GM18951 (cell line): ENCODE measurements at regions not wholly inside any gene's neighbourhood (a gene's known extent, or its start where the extent isn't known, plus 50 kb on each side); places are given as distances from the start of the nearest gene placed in this dataset.
"Not testable (repeated sequence)": the region's sequence is repeated elsewhere in the genome, so short reads cannot be mapped to it uniquely, and the experiment has no call there.

Experiments
- in situ Hi-C: fragments of 300-500 bp; cut with MboI; formaldehyde crosslinking; loops from one replicate; pipeline ENCODE4 v1.12.0; 2022; ENCODE audit warnings: low sequenced_read_pairs, mixed read lengths, inconsistent platforms; ENCODE audit not compliant: unreplicated experiment

DNA sequence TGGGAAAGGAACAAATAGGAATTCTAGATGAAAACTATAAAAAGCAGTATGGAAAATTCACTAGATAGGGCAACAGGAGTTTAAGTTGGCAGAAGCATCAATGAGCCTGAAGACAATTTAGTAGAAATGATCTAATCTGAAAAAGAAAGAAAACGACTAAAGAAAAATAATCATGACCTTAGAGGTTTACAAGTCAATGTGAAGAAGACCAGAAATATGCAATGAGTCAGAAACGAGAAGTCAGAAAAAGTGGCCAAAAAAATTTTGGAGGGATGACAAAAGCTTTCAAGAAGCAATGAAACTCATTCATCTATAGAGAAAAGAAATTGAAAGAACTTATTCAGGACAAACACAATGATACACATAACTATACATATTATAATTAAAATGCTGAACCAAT lies 1244.0 kb downstream of the RPIA start:
- in situ Hi-C loops = not testable (repeated sequence)

DNA sequence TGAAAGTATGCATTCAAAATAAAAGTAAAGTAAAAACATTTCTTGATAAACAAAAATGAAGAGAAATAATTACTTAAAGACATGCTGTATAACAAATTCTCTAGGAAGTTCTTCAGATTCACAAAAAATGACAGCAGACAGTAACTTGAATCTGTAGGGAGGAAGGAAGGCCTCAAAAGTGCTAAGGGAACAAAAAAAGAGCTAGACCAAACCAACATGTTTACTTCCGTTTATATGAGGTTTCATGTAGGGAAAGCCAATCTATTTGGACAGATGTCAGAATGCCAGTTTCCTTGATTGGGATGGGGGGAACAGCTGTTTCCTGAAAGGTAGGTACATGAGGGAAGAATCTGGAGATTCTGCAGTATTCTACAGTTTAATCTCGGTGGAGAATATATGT lies 1244.5 kb downstream of the RPIA start:
- in situ Hi-C loops = not testable (repeated sequence)

DNA sequence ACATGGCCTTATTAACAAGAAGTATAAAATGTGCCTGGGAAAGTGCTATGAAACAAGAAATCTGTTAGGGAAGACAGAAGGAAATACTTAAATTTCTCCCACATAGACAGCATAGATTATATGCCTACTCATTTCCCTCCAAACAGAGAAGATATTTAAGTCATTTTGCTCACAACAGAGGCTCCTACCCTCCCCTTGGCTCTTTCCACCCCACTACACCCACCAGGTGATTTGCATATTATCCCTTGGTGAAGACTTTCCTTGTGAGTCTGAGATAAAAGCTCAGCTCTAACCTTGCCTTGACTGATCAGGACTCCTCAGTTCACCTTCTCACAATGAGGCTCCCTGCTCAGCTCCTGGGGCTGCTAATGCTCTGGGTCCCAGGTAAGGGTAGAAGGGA lies 1245.1 kb downstream of the RPIA start:
- in situ Hi-C loops = not testable (repeated sequence)

DNA sequence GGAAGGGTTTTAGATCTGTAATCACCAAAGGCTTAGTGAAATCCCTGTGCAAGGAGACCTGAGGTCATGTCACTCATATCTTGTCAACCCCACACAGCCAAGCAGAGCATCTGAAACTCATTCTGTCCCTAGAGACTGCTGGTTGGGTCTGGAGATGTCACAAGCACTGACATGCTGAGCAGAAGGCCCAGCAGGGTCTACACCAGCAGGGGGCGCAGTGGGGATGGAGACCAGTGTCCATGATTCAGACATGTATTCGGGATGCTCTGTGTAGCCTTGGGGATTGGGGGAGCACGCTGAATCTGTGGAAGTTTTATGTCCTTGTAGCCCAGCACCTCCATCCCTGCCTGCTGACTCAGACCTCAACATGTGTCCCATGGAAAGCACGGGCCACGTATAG lies 1247.3 kb downstream of the RPIA start:
- in situ Hi-C loops = not testable (repeated sequence)

DNA sequence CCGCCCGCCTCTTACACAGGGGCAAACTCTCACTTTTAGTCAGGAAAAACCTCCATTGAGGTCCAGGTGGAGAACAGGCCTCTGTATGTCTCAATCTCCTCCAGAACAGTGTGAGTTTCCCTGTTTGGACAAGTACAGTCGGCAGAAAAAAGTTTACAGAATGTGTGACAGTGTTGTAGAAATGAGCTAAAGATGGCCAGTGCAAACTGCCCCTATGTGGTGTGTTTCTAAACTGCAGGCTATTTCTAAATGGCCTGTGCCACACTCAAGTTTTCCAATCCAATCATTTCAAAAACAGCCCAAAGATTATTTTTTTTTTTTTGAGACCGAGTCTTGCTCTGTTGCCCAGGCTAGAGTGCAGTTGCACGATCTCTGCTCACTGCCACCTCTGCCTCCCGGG lies 1252.8 kb downstream of the RPIA start:
- in situ Hi-C loops = not testable (repeated sequence)

DNA sequence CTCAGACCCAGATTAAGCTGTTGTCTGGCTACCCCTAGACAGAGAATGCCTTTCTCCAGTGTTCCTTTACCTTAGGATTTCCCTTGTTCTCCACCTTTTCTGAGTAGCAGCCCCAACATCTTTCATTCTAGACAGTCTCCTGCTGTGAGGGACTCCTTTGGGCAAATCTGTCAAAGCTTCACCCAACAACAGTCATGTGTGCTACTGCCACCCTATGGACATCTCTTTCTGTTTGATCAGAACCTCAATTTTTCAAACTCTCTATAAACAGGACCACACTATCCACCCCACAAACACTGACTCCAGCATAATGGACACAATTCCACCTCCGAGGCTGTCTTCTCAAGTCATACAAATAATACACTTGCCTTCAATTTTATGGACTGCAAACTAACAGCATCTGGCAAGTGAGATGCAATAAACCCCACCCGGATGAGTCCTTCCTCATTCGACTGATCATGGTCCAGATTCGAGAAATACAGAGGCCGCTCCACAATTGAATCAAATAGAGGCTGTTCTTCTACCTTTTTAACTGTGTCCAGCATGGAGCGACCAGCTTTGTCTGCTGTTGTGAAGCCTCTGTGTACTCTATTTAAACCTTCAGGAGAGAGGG lies 1253.6 kb downstream of the RPIA start:
- in situ Hi-C loops = not testable (repeated sequence)

DNA sequence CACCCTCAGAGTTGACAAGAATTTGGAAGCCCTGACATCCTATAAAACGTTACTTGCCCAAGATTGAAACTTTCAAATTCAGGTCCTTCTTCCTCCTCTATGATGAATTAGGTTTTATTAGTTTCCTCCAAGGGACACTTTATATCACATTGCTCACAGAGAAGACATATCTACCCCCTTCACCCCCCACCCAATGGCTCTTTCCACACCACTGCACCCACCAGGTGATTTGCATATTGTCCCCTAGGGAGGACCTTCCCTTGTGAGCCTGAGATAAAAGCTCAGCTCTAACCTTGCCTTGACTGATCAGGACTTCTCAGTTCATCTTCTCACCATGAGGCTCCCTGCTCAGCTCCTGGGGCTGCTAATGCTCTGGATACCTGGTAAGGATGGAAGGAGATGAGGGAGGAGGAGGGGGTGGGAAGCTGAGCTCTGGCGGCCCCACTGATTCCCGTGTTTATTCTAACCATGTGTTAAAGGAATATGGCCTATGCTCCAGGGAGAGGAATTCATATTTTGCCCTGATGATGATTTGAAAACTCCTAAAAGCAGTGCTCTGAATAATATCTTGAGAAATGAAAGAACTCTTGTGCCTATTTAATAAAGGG lies 1255.8 kb downstream of the RPIA start:
- in situ Hi-C loops = not testable (repeated sequence)

DNA sequence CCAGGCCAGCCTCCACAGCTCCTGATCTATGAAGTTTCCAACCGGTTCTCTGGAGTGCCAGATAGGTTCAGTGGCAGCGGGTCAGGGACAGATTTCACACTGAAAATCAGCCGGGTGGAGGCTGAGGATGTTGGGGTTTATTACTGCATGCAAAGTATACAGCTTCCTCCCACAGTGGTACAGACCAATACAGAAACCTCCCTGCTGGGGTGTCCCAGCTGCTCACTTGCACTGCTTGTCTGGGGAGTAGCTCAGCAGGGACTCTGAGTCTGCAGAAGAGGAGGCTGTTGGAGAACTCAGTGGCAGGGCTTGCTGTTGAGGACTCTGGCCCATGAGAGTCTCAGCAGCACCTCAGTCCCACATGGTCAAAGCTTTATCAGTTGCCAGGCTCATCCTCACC lies 1256.6 kb downstream of the RPIA start:
- in situ Hi-C loops = not testable (repeated sequence)

DNA sequence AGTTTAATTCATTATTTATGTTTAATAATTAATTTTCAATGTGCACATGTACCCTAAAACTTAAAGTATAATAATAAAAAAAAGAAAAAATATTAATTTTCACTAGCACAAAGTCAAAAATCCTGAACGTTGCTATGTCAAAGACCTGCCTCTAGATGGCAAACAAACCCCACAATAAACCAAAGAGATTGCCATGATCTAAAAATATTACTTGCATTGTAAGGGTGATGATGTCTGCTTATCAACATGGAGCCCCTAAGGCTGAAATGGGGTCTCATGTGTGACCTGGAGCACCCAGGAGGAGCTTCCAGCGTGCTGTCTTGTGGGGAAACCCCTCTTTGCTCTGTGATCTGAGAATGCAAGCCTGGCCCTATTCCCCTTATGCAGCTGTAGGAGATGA lies 1259.3 kb downstream of the RPIA start:
- in situ Hi-C loops = loop anchor here (25.0 kb wide), 1 partner anchor 739 kb away; no protein-coding TSS in a partner anchor

DNA sequence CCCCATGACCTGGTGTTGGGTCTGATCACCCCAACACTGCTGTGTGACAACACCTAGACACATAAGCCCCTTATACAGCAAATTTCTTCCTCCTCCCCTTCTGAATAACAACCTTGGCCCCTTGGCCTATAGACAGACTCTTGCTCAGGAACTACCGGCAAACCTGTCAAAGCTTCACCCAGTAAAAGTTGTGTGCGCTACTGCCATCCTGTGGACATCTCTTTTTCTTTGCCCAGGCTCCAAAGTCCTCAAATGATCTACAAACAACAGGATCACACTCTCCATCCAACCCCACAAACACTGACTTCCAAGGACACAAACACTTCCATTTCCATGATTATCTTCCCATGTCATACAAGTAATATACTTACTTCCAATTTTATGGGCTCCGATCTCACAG lies 1265.8 kb downstream of the RPIA start:
- in situ Hi-C loops = loop anchor here (25.0 kb wide), 1 partner anchor 745 kb away; no protein-coding TSS in a partner anchor

DNA sequence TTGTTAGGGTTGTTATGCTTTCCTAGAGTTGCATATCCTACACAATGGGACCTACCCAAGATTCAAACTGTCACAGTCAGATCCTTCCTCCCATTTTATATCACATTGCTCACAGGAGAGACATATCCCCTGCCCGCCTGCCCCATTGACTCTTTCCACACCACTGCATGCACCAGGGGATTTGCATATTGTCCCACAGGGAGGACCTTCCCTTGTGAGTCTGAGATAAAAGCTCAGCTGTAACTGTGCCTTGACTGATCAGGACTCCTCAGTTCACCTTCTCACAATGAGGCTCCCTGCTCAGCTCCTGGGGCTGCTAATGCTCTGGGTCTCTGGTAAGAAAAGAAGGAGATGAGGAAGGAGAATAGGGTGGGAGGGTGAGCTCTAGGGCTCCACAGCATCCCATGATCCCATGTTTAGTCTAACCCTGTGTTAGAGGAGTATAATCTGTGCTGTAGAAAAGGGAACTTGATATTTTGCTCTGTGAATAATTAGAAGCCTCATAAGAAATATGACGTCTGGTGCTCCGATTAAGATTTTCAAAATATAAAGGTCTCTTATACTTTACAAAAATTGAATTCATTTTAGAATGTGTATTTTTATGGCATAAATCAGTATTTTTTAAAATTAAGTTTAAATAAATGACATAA lies 1268.4 kb downstream of the RPIA start:
- in situ Hi-C loops = loop anchor here (25.0 kb wide), 1 partner anchor 748 kb away; no protein-coding TSS in a partner anchor

DNA sequence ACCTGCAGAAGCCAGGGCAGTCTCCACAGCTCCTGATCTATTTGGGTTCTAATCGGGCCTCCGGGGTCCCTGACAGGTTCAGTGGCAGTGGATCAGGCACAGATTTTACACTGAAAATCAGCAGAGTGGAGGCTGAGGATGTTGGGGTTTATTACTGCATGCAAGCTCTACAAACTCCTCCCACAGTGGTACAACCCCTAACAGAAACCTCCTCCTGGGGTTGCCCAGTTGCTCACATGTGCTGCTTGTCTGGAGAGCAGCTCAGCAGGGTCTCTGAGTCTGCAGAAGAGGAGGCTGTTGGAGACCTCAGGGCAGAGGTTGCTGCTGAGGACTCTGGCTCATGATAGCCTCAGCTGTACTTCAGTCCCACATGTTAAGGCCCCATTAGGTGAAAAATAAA lies 1269.1 kb downstream of the RPIA start:
- in situ Hi-C loops = loop anchor here (25.0 kb wide), 1 partner anchor 748 kb away; no protein-coding TSS in a partner anchor

DNA sequence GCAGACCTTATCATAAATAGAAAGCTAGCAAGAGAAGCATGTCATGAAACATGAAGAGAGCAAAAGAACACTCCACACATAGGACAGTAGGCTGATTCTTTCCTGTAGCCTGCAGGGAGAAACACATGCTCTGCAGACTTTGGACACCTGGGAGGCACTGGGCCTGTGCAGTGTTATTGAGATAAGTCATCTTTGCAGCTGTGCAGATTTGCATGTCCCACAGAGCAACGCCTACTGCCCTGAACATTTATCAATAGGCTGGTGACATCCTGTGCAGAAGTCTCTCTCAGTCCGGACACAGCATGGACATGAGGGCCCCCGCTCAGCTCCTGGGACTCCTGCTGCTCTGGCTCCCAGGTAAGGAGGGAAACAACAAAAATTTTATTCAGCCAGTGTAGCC lies 1277.1 kb downstream of the RPIA start:
- in situ Hi-C loops = loop anchor here (25.0 kb wide), 1 partner anchor 756 kb away; no protein-coding TSS in a partner anchor

DNA sequence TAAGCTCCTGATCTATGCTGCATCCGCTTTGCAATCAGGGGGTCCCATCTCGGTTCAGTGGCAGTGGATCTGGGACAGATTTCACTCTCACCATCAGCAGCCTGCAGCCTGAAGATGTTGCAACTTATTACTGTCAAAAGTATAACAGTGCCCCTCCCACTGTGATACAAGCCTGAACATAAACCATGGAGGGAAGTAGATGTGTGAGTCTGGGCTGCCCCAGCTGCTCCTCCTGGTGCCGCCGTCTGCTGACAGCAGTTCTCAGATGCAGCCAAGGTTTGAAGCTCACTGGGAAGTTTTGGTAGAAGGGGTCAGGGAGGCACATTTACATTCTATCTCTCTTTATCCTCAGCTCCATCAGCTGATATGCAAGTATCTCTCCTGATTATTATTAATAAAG lies 1277.7 kb downstream of the RPIA start:
- in situ Hi-C loops = loop anchor here (25.0 kb wide), 1 partner anchor 757 kb away; no protein-coding TSS in a partner anchor

DNA sequence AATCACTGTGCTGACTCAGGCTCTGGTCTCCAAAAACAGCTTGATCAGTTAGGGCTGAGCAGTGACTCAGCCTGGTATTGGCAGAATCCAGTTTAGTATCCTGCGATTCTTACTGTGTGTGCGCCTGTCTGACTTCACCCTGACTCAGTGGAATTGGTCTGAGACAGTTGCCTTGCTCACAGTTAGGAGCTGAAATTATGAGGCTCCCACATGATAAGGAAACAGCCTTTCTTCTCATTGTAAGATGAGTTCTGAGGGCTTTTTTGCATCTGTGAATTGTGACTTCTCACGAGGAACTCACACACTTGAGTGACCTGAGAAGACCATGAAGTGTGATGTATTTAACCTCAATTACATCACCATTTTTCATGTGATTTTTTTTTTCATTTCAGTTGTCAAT lies 1282.4 kb downstream of the RPIA start:
- in situ Hi-C loops = loop anchor here (25.0 kb wide), 1 partner anchor 762 kb away; no protein-coding TSS in a partner anchor

DNA sequence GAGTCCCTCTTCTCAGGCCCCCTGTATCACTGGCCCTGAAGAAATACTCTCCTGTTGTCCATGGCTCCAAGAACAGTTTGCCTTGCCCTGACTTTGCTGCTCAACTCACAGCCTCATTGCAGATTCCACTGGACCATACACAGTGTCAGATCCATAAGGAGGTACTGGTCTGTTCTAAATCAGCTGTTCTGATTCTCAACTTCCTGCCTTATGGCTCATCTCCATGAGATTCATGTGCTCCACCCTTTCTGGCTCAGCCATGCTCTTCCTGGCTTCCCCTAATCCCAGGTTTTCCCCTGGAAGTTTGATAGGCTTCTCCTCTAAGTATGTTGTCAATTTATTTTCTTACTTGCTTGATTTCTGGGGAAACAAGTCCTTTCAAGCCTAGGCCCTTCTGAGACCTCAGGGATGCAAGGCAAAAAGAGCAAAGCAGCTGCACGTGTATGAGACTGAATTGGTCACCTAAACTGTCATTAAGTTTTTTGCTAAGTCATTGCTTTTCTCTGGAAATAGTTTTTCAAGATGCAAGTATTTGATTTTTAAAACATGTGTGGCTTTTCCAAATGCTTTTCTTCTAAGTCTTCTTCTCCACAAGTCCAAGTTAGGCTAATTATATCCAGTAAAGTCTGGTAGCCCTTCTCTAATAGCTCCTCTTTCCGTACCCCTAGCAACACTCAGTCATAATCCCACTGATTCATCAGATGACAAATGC lies 1288.5 kb downstream of the RPIA start:
- in situ Hi-C loops = not testable (repeated sequence)

DNA sequence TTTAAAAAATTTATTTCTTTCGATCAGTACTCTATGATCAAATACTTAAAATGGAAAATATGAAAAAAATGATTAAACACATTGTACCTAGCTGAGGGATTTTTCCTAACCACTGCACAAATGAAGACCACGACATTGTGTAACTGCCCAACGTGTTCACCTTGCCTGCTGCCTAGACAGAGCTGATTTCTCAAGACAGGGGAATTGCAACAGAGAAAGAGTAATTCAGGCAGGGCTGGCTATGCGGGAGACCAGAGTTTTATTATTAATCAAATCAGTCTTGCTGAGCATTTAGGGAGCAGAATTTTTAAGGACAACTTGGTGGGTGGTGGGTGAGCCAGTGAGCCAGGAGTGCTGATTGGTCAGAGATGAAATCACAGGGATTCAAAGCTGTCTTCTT lies 1290.8 kb downstream of the RPIA start:
- in situ Hi-C loops = not testable (repeated sequence)

DNA sequence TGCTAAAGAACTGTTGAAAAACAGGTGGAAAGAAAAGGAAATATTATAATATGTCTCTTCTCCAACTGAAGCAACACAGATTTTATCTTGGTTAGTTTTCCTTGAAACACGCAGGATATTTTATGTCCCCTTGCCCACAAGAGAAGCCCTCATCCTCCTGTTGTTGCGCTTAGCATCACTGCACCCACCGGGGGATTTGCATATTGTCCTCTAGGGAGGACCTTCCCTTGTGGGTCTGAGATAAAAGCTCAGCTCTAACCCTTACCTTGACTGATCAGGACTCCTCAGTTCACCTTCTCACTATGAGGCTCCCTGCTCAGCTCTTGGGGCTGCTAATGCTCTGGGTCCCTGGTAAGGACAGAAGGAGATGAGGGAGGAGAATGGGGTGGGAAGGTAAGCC lies 1294.2 kb downstream of the RPIA start:
- in situ Hi-C loops = not testable (repeated sequence)

DNA sequence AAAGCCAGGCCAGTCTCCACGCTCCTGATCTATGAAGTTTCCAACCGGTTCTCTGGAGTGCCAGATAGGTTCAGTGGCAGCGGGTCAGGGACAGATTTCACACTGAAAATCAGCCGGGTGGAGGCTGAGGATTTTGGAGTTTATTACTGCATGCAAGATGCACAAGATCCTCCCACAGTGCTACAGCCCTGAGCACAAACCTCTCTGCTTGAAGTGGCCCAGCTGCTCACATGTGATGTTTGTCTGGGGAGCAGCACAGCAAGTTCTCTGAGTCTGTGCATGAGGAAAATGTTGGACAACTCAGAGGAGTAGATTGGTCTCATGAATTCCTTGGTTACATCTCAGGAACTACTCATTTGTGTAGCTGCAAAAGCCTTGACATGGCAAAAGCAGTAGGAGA lies 1295.1 kb downstream of the RPIA start:
- in situ Hi-C loops = not testable (repeated sequence)

DNA sequence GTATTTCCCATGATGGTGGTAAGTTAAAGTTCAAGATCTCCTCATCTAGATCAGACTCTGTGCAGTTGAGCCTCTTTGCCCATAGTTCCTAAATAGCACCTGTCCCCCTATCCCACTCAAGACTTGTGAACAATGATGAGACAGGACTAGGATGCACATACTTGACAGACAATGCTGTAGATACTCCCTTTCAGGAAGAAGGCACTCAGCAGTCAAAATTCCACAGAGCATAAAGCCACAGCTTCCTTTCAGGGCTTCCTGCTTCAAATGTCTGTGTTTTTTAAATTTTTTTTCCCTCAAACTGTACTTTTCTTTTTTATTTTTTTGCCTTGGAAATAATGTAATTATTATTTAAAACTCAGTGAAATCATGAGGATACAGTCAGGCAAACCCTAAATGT lies 1305.3 kb downstream of the RPIA start:
- in situ Hi-C loops = not testable (repeated sequence)
